Fibroblast of lung (primary cell): ENCODE measurements at regions not wholly inside any gene's neighbourhood (a gene's known extent, or its start where the extent isn't known, plus 50 kb on each side); places are given as distances from the start of the nearest gene placed in this dataset.

ENCODE experiments used
- CTCF ChIP-seq, 2 donors: IDR thresholded peaks in 1 of 2; conservative IDR thresholded peaks in 1 of 2; 1 replicate in 1 of 2; 2 replicates in 1 of 2; pipeline ENCODE4 v1.5.1; 2011 to 2012; ENCODE audit warnings: low read length in 2 of 2, control low read depth in 1 of 2, inconsistent platforms in 1 of 2, low read depth in 1 of 2, mild to moderate bottlenecking in 1 of 2
- EZH2 ChIP-seq: IDR thresholded peaks from 2 replicates; pipeline ENCODE4 v1.5.1; 2012; ENCODE audit warnings: low read length, control low read depth, mild to moderate bottlenecking; ENCODE audit errors: missing control alignments

- TF ChIP-seq CTCF (conservative IDR thresholded peaks at IDR 0.05 in 1 of 2, IDR thresholded peaks at IDR 0.05 in 1 of 2; ENCODE audit: low read depth in 1 of 2, low read length in 2 of 2) (no peak), EZH2 (no peak)
Observed at GRCh38 chr17:12252462-12252861, 231.8 kb downstream of the MAP2K4 start.
